ENCODE measurements at regions not wholly inside any gene's neighbourhood (a gene's known extent, or its start where the extent isn't known, plus 50 kb on each side); places are given as distances from the start of the nearest gene placed in this dataset.

GRCh38 chr10:120742373-120742772 lies 108.8 kb upstream of the WDR11 start:
- FAIRE-seq: no peak

GRCh38 chr10:120744040-120744439 lies 107.1 kb upstream of the WDR11 start:
- no peak overlapping the region for H3K27ac ChIP-seq
- DNase-seq (ENCODE audit: low read depth in 1 of 2, low spot score in 1 of 2) (no peak), ATAC-seq (no peak), FAIRE-seq (no peak)
- H3K4me2 ChIP-seq: no peak overlapping the region
- no peaks in the 10 kb centered on the region for H3K9me3 ChIP-seq
- H3K4me1 ChIP-seq: no peaks in the 10 kb centered on the region
- ChIA-PET CTCF (no interaction called here), POLR2A (no interaction called here)
- H3K4me3 ChIP-seq: no peak overlapping the region
- TF ChIP-seq ZNF302 (CRISPR knock-in tag; IDR thresholded peaks at IDR 0.05): no peak
- TF ChIP-seq NFE2L2 (conservative IDR thresholded peaks at IDR 0.05; ENCODE audit: low read length): no peak
- no peak for TF ChIP-seq MAX (IDR thresholded peaks at IDR 0.05)
- TF ChIP-seq HOXB5 (CRISPR knock-in tag; IDR thresholded peaks at IDR 0.05): no peak
- TF ChIP-seq ZSCAN20 (CRISPR knock-in tag; IDR thresholded peaks at IDR 0.05): no peak
- WGBS (ENCODE audit: missing lambda C conversion rate): 49% methylated on average over 5 of the region's 5 CpGs

More at GRCh38 chr10:120742373-120742772, 108.8 kb upstream of the WDR11 start:
- ChIA-PET POLR2A (no interaction called here), CTCF (no interaction called here)
- DNase-seq (ENCODE audit: low read depth in 1 of 2, low spot score in 1 of 2) (no peak), ATAC-seq (no peak)
- no peak for TF ChIP-seq PBX3 (IDR thresholded peaks at IDR 0.05)
- TF ChIP-seq RFX5 (IDR thresholded peaks at IDR 0.05): no peak
- no peak for TF ChIP-seq BHLHE40 (IDR thresholded peaks at IDR 0.05; ENCODE audit: low read depth, low read length)
- TF ChIP-seq EHF (CRISPR knock-in tag; IDR thresholded peaks at IDR 0.05): no peak
- TF ChIP-seq MAX (IDR thresholded peaks at IDR 0.05): no peak
- TF ChIP-seq GATA3 (IDR thresholded peaks at IDR 0.05; ENCODE audit: borderline replicate concordance): no peak
- no peak for TF ChIP-seq POLR2AphosphoS2 (conservative IDR thresholded peaks at IDR 0.05; ENCODE audit: low read length)
- no peak for TF ChIP-seq FOXS1 (CRISPR knock-in tag; IDR thresholded peaks at IDR 0.05)
- no peak for TF ChIP-seq JUNB (IDR thresholded peaks at IDR 0.05)
- TF ChIP-seq KDM1A (IDR thresholded peaks at IDR 0.05; ENCODE audit: low read depth): no peak
- TF ChIP-seq ESRRA (IDR thresholded peaks at IDR 0.05; ENCODE audit: borderline replicate concordance, low read length): no peak
- TF ChIP-seq RAD21 (conservative IDR thresholded peaks at IDR 0.05 in 1 of 2, IDR thresholded peaks at IDR 0.05 in 1 of 2): no peak
- Histone ChIP-seq H3K9me3 (no peaks in the 10 kb centered on the region), H3K4me1 (no peaks in the 10 kb centered on the region), H3K4me3 (no peak overlapping the region), H3K4me2 (no peak overlapping the region), H3K27ac (no peak overlapping the region)
- WGBS (ENCODE audit: missing lambda C conversion rate): 42% methylated on average over 4 of the region's 4 CpGs

GRCh38 chr10:120746001-120746777 lies 105.0 kb upstream of the WDR11 start:
- CTCF ChIA-PET: interaction anchor here (0.6 to 1.2 kb wide), 2 partner anchors 10 to 12 kb away, joined by 3 to 4 read pairs; no protein-coding TSS in a partner anchor
- Histone ChIP-seq H3K9me3 (no peaks in the 10 kb centered on the region), H3K27ac (no peak overlapping the region), H3K4me3 (no peak overlapping the region), H3K4me2 (no peak overlapping the region), H3K4me1 (no peaks in the 10 kb centered on the region)
- DNase-seq (ENCODE audit: low read depth in 1 of 2, low spot score in 1 of 2) (no peak), FAIRE-seq (no peak), ATAC-seq (no peak)
- 0% methylated on average over 4 of the region's 4 CpGs for WGBS (ENCODE audit: missing lambda C conversion rate)
- POLR2A ChIA-PET: no interaction called here
- no peak for TF ChIP-seq RNF2 (IDR thresholded peaks at IDR 0.05; ENCODE audit: borderline replicate concordance, low read depth)
- no peak for TF ChIP-seq HOXB5 (CRISPR knock-in tag; IDR thresholded peaks at IDR 0.05)
- TF ChIP-seq JUNB (IDR thresholded peaks at IDR 0.05): no peak
- no peak for TF ChIP-seq CHD2 (IDR thresholded peaks at IDR 0.05; ENCODE audit: low read length, partially characterized antibody)
- TF ChIP-seq HOXB13 (CRISPR knock-in tag; IDR thresholded peaks at IDR 0.05; ENCODE audit: low read depth): no peak
- TF ChIP-seq HMGXB4 (CRISPR knock-in tag; IDR thresholded peaks at IDR 0.05; ENCODE audit: borderline replicate concordance): no peak
- TF ChIP-seq CHD4 (IDR thresholded peaks at IDR 0.05; ENCODE audit: borderline replicate concordance): no peak
- TF ChIP-seq POLR2AphosphoS2 (conservative IDR thresholded peaks at IDR 0.05; ENCODE audit: low read length): no peak
- no peak for TF ChIP-seq CTCF (IDR thresholded peaks at IDR 0.05)
- TF ChIP-seq RARB (CRISPR knock-in tag; IDR thresholded peaks at IDR 0.05): no peak
- no peak for TF ChIP-seq RFX5 (IDR thresholded peaks at IDR 0.05)
- TF ChIP-seq CBX8 (IDR thresholded peaks at IDR 0.05): no peak
- no peak for TF ChIP-seq ZFP36 (IDR thresholded peaks at IDR 0.05; ENCODE audit: borderline replicate concordance, partially characterized antibody)
- TF ChIP-seq NPAS2 (CRISPR knock-in tag; IDR thresholded peaks at IDR 0.05; ENCODE audit: borderline replicate concordance): no peak
- no peak for TF ChIP-seq ZC3H11A (IDR thresholded peaks at IDR 0.05)
- TF ChIP-seq FOXS1 (CRISPR knock-in tag; IDR thresholded peaks at IDR 0.05): no peak
- no peak for TF ChIP-seq POLR2A (IDR thresholded peaks at IDR 0.05; ENCODE audit: low read length)
